ENCODE measurements at regions not wholly inside any gene's neighbourhood (a gene's known extent, or its start where the extent isn't known, plus 50 kb on each side); places are given as distances from the start of the nearest gene placed in this dataset.

- Histone ChIP-seq H3K4me2 (ENCODE audit: insufficient read depth, low read length) (no peak overlapping the region), H3K9me1 (replicated peaks; ENCODE audit: control insufficient read depth, extremely low read depth, insufficient read depth, low read length) (no peaks in the 10 kb centered on the region), H3K4me1 (ENCODE audit: control insufficient read depth, extremely low read depth, insufficient read depth, low read length) (no peaks in the 10 kb centered on the region), H3K27me3 (ENCODE audit: control insufficient read depth in 2 of 2, insufficient read depth in 2 of 2, low read length in 2 of 2) (no peaks in the 10 kb centered on the region), H3K9ac (replicated peaks; ENCODE audit: extremely low read depth, insufficient read depth, low read length) (no peak overlapping the region), H3K9me3 (replicated peaks; ENCODE audit: control insufficient read depth, insufficient read depth, low read length) (no peaks in the 10 kb centered on the region), H4K20me1 (replicated peaks; ENCODE audit: control insufficient read depth, extremely low read depth, insufficient read depth, low read length) (no peaks in the 10 kb centered on the region), H3K36me3 (ENCODE audit: control insufficient read depth in 2 of 2, extremely low read depth in 1 of 2, insufficient read depth in 2 of 2, low read length in 2 of 2) (no peaks in the 10 kb centered on the region), H3K79me2 (ENCODE audit: control insufficient read depth, insufficient read depth, low read length) (no peaks in the 10 kb centered on the region), H3K27ac (ENCODE audit: insufficient read depth, low read depth, low read length) (no peak overlapping the region), H2AFZ (ENCODE audit: low read depth, low read length) (no peak overlapping the region), H3K4me3 (replicated peaks in 1 of 3; ENCODE audit: insufficient read depth in 1 of 3, low read depth in 1 of 3, low read length in 3 of 3) (no peak overlapping the region)
- no TSS peak for BruUV-seq (replicated peaks)
- FAIRE-seq = peak; percentile 15
- ChIA-PET CTCF (interaction anchor here (1.0 kb wide), 1 partner anchor 30 kb away, joined by 3 read pairs; no protein-coding TSS in a partner anchor), POLR2A (no interaction called here)
- TF ChIP-seq FOS (IDR thresholded peaks at IDR 0.05; ENCODE audit: borderline replicate concordance, insufficient read depth, low read length) = peak; percentile 5
- TF ChIP-seq, protein P1, sequence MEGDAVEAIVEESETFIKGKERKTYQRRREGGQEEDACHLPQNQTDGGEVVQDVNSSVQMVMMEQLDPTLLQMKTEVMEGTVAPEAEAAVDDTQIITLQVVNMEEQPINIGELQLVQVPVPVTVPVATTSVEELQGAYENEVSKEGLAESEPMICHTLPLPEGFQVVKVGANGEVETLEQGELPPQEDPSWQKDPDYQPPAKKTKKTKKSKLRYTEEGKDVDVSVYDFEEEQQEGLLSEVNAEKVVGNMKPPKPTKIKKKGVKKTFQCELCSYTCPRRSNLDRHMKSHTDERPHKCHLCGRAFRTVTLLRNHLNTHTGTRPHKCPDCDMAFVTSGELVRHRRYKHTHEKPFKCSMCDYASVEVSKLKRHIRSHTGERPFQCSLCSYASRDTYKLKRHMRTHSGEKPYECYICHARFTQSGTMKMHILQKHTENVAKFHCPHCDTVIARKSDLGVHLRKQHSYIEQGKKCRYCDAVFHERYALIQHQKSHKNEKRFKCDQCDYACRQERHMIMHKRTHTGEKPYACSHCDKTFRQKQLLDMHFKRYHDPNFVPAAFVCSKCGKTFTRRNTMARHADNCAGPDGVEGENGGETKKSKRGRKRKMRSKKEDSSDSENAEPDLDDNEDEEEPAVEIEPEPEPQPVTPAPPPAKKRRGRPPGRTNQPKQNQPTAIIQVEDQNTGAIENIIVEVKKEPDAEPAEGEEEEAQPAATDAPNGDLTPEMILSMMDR (IDR thresholded peaks at IDR 0.05; ENCODE audit: extremely low read depth in 1 of 2, insufficient read depth in 1 of 2, low read depth in 1 of 2, low read length in 2 of 2) = no peak
- dilution Hi-C loops (cut with MboI; ENCODE audit: extremely low pct_ligation_motif_present, low sequenced_read_pairs) = no loop called here
- DNase-seq (ENCODE audit: low read depth, low spot score) = no peak
- intact Hi-C loops (cut with micrococcal nuclease) = no loop called here
These were observed 89.3 kb upstream of the NEIL3 start for GRCh38 chr4:177220376-177220775.

DNA sequence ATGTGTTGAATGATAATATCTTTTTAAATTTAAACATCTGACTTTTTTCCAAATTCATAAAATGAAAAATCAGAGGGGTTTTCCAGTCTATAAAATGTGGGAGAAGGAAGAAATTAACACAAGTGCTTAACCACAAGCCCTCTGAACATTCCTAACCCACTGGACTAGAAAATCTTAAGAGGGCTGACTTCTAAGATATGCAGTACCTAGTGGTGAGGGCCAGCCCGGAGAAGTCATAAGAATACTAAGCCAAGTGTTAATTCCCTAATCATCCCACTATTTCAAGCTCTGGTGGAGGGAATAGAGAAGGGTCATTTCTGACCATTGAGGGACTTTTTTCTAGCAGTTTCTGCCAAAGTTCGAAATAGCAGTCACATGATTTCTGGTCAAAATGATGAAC is 86.9 kb upstream of the NEIL3 start:
- DNase-seq (ENCODE audit: low read depth, low spot score) = no peak

More for the DNA sequence above, 86.9 kb upstream of the NEIL3 start:
- H3K9me1 ChIP-seq (replicated peaks; ENCODE audit: control insufficient read depth, extremely low read depth, insufficient read depth, low read length) = no peaks in the 10 kb centered on the region
- H3K9ac ChIP-seq (replicated peaks; ENCODE audit: extremely low read depth, insufficient read depth, low read length) = no peak overlapping the region
- H3K27me3 ChIP-seq (ENCODE audit: control insufficient read depth in 2 of 2, insufficient read depth in 2 of 2, low read length in 2 of 2) = no peaks in the 10 kb centered on the region
- no peaks in the 10 kb centered on the region for H4K20me1 ChIP-seq (replicated peaks; ENCODE audit: control insufficient read depth, extremely low read depth, insufficient read depth, low read length)
- ChIA-PET CTCF (interaction anchor here (1.1 kb wide), 1 partner anchor 9 kb away, joined by 3 read pairs; no protein-coding TSS in a partner anchor), POLR2A (no interaction called here)
- no peak overlapping the region for H3K27ac ChIP-seq (ENCODE audit: insufficient read depth, low read depth, low read length)
- dilution Hi-C loops (cut with MboI; ENCODE audit: extremely low pct_ligation_motif_present, low sequenced_read_pairs) = no loop called here
- no peaks in the 10 kb centered on the region for H3K9me3 ChIP-seq (replicated peaks; ENCODE audit: control insufficient read depth, insufficient read depth, low read length)
- no peak overlapping the region for H3K4me2 ChIP-seq (ENCODE audit: insufficient read depth, low read length)
- no TSS peak for BruUV-seq (replicated peaks)
- FAIRE-seq = no peak
- no peaks in the 10 kb centered on the region for H3K79me2 ChIP-seq (ENCODE audit: control insufficient read depth, insufficient read depth, low read length)
- H3K36me3 ChIP-seq (ENCODE audit: control insufficient read depth in 2 of 2, extremely low read depth in 1 of 2, insufficient read depth in 2 of 2, low read length in 2 of 2) = no peaks in the 10 kb centered on the region
- no peak overlapping the region for H2AFZ ChIP-seq (ENCODE audit: low read depth, low read length)
- TF ChIP-seq, protein P1 (IDR thresholded peaks at IDR 0.05; ENCODE audit: extremely low read depth in 1 of 2, insufficient read depth in 1 of 2, low read depth in 1 of 2, low read length in 2 of 2) = no peak
- no peak for TF ChIP-seq MYC (IDR thresholded peaks at IDR 0.05; ENCODE audit: low read depth, low read length)
- TF ChIP-seq, protein P2, sequence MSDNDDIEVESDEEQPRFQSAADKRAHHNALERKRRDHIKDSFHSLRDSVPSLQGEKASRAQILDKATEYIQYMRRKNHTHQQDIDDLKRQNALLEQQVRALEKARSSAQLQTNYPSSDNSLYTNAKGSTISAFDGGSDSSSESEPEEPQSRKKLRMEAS (IDR thresholded peaks at IDR 0.05; ENCODE audit: insufficient read depth, insufficient read length) = no peak
- TF ChIP-seq JUN (IDR thresholded peaks at IDR 0.05; ENCODE audit: borderline replicate concordance, insufficient read depth, insufficient read length, low read depth) = no peak
- intact Hi-C loops (cut with micrococcal nuclease) = no loop called here
- H3K4me1 ChIP-seq (ENCODE audit: control insufficient read depth, extremely low read depth, insufficient read depth, low read length) = no peaks in the 10 kb centered on the region
- no peak overlapping the region for H3K4me3 ChIP-seq (replicated peaks in 1 of 3; ENCODE audit: insufficient read depth in 1 of 3, low read depth in 1 of 3, low read length in 3 of 3)
